ENCODE measurements at regions not wholly inside any gene's neighbourhood (a gene's known extent, or its start where the extent isn't known, plus 50 kb on each side); places are given as distances from the start of the nearest gene placed in this dataset.
A peak's percentile ranks its signal among the peaks of the same experiment; 100 is the strongest.

DNA sequence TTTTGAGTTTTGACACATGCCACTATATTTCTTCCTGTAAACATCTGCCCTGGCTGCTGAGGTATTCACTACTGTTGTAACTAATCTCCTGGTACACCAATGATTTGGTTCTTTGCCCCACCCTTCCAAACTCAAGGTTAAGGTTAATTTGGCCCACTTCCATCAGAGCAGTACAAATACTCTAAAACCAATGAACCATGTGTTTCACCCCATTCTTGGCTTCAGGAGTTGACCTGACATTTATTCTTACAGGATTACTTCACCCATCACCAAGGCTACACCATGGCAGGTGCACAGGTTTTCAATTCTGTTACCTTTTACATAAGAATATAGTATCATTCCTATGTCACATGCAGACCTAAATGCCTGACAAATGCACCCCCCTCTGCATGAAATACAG, 1179.9 kb downstream of the ZPLD1 start:
- no peak for DNase-seq

- DNase-seq: no peak
These were observed 1183.1 kb downstream of the ZPLD1 start for GRCh38 chr3:103617961-103618360.

DNA sequence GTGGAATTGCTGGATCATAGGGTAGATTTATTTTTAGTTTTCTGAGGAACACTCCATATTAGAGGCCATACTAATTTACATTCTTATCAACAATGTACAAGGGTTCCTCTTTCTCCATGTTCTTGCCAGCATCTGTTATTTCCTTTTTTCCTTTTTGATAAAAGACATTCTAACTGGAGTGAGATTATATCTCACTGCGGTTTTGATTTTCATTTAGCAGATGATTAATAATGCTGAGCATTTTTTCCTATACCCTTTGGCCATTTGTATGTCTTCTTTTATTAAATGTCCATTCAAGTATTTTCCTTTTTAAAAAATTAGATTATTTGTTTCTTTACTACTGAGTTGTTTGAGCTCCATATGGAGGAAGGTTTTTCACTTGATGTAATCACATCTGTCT, 1189.5 kb downstream of the ZPLD1 start:
- DNase-seq: no peak

- DNase-seq: no peak
These were observed 1194.6 kb downstream of the ZPLD1 start for GRCh38 chr3:103629391-103629790.

GRCh38 chr3:103644450-103644849, 1209.6 kb downstream of the ZPLD1 start:
- no peak for DNase-seq

GRCh38 chr3:103653996-103654395, 1219.2 kb downstream of the ZPLD1 start:
- DNase-seq: no peak

- no peak for DNase-seq
These were observed 1222.9 kb downstream of the ZPLD1 start for GRCh38 chr3:103657756-103658155.

GRCh38 chr3:103660810-103661209, 1226.0 kb downstream of the ZPLD1 start:
- no peak for DNase-seq

- DNase-seq: no peak
These were observed 1227.8 kb downstream of the ZPLD1 start for GRCh38 chr3:103662591-103662990.

DNA sequence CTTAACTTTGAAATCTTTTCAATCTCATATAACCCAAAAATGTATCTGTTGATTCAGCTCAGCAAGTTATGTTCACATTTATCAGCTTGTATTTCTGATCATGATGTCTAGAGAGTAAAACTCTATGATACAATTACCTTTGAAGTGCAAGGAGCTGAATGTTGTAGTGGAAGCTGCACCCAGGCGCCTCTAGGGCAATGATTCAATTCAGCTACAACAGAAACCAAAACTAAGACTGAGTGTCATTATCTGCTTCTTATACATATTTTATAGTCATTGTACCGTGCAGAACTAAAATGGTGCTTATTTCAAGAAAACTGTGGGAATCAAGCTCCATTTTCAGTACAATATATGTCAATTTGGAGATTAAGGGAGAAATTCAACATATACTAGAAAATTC, 1237.5 kb downstream of the ZPLD1 start:
- DNase-seq: no peak

- DNase-seq: no peak
These were observed 1250.1 kb downstream of the ZPLD1 start for GRCh38 chr3:103684904-103685303.

DNA sequence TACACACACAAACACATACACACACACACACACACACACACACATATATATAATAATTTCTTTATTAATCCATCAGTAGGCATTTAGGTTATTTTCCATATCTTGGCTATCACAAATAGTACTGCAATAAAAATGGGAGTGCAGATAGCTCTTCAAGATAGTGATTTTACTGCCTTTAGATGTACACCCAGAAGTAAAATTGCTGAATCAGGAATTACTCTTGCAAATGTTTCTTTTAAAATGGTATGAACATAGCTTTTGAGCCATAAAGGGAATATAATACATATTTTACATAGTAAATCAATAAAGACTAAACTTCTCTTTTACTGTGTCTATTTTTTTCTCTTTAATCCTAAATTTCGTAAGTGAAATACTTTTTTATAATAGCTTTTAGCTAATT, 1251.1 kb downstream of the ZPLD1 start:
- no peak for DNase-seq

DNA sequence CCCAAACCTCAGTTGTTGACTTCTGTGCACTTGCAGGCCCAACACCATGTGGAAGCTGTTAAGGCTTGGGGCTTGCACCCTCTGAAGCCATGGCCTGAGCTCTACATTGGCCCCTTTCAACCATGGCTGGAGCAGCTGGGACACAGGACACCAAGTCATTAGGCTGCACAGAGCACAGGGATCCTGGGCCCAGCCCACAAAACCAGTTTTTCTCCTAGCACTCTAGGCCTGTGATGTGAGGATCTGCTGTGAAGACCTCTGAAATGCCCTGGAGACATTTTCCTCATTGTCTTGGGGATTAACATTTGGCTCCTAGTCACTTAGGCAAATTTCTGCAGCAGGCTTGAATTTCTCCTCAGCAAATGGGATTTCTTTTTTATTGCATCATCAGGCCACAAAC, 1255.7 kb downstream of the ZPLD1 start:
- DNase-seq: peak in 1 of 56 donors; percentile 0

GRCh38 chr3:103693831-103694230, 1259.0 kb downstream of the ZPLD1 start:
- no peak for DNase-seq

DNA sequence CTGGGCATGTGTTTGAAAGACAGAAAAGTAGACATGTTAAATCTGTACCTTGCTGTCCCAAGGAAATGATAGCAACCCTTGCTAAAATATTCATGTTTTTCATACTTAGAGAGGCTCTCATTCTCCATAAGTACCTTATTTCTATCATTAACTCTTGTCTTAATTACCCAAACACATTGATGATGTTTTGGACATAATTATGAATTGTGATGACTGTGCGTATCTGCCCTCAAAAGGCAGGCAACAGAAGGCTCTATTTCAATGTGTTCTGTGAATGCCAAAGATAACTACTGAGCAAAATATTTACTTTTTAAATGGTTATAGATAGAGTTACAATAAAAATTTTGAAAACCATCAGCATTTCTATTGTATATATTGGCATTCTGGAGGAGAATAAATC, 1263.8 kb downstream of the ZPLD1 start:
- DNase-seq: no peak

- no peak for DNase-seq
These were observed 1264.4 kb downstream of the ZPLD1 start for GRCh38 chr3:103699228-103699627.

DNA sequence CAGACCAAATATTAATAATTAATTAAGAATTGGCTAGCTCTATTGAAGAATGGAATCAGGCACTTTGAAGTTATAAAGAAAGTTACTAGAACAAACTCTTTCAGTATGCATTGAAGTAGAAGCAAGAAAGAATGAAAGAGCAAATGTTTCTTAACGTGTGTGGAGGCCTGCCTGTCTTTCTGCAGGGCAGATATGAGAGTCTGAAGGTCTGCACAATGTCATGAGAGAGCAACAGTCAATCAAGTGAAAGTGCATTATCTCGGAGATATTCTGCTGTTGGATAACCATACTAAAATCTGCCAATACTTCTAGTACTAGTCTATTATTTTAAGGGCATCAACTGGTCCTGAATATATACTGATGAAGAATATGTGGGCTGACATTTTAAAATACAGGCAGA, 1270.8 kb downstream of the ZPLD1 start:
- DNase-seq: no peak

GRCh38 chr3:103706671-103707070, 1271.9 kb downstream of the ZPLD1 start:
- no peak for DNase-seq

GRCh38 chr3:103711670-103712069, 1276.9 kb downstream of the ZPLD1 start:
- no peak for DNase-seq

- no peak for DNase-seq
These were observed 1277.6 kb downstream of the ZPLD1 start for GRCh38 chr3:103712320-103713008.

DNA sequence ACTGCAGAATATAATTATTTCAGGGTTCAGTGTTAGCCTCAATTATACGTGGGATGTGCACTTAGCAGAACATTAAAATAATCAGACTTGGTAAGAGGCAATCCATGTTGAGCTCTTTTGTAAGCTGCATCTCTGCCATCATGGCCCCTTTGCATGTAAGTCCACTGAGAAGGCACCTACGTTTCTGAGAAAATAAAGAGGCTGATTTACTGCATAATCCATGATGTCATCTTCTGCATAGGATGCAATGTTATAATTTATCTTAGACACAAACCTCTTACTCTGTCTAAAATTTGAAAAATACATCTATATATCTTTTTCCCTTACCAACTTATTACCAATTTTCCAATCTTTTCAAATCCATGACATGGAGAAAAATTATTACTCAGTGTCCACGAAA, 1294.7 kb downstream of the ZPLD1 start:
- DNase-seq: no peak

DNA sequence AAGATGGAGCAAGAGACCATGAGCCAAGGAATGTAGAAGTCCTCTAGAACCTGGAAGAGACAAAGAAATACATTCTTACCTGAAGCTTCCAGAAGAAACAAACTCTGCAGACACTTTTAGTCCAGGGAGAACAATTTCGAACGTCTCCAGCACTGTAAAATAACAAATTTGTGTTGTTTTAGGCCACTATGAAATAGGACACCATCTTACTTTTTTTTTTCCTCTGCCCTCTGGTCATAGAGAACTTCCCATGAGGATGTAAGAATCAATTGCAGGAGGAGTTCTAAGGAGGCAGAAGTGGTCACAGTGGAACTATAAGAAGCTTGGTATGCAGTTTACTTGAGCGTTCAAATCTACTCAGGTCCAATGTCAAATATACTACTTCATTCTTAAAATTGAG, 1295.9 kb downstream of the ZPLD1 start:
- no peak for DNase-seq

GRCh38 chr3:103752986-103753385, 1318.2 kb downstream of the ZPLD1 start:
- no peak for DNase-seq

GRCh38 chr3:103767635-103768034, 1332.8 kb downstream of the ZPLD1 start:
- DNase-seq: no peak

Measured in amygdala (tissue), 56 donors.